HG03066 (cell line): ENCODE measurements at regions not wholly inside any gene's neighbourhood (a gene's known extent, or its start where the extent isn't known, plus 50 kb on each side); places are given as distances from the start of the nearest gene placed in this dataset.

Experiments used
- ATAC-seq: cut with Tn5 transposase; IDR thresholded peaks from one replicate; pipeline ENCODE4 v1.9.1; 2021; ENCODE audit warnings: low read depth; ENCODE audit not compliant: unreplicated experiment

GRCh38 chr1:68332041-68332440, 99.7 kb upstream of the WLS start:
- ATAC-seq: no peak

- ATAC-seq: no peak
Observed at GRCh38 chr1:68331117-68331865, 99.0 kb upstream of the WLS start.

DNA sequence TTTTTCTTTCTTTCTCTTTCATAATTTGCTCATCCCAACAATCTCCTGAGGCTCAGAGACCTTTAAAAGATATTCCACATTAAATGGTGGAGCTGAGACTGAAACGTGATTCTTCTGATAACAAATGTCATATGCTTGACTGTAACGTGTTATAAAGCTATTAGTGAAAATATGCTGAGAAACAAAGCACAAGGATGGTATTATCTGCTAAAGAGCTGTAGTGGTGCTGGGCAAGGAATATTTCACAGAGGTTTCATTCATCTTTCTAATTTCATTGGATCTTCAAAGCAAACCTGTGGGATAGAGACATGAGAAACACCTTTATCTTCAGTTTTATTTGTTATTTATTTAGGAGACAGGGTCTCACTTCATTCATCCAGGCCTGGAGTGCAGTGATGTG, 98.1 kb upstream of the WLS start:
- ATAC-seq: no peak

DNA sequence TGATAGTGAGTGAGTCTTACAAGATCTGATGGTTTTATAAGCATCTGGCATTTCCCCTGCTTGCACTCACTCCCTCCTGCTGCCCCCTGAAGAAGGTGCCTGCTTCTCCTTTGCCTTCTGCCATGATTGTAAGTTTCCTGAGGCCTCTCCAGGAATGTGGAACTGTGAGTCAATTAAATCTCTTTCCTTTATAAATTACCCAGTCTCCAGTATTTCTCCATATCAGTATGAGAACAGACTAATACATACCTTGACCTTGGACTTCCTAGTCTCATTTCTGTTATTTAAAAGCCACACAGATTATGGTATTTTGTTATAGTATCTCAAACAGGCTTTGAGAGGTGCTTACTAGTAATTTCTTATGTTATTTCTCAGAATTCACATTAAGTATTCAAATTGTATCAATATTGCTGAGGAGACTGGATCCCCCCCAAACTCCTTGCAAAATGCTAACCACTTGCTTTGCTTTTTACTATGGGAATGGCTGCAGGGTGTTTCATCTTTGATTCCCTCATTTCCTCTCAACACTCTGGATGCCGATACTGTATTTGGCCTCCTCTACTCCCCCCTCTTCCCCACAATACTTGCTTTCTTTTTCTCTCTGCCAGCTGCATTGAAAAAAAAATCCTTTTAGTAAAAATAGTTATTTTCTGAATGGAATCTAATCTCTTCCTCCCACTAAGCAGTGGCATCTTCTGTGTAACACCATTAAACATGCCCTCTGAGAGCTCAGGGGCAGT, 96.9 kb upstream of the WLS start:
- no peak for ATAC-seq

- ATAC-seq: no peak
Observed at GRCh38 chr1:68328490-68328889, 96.2 kb upstream of the WLS start.

- no peak for ATAC-seq
Observed at GRCh38 chr1:68327414-68327813, 95.1 kb upstream of the WLS start.

DNA sequence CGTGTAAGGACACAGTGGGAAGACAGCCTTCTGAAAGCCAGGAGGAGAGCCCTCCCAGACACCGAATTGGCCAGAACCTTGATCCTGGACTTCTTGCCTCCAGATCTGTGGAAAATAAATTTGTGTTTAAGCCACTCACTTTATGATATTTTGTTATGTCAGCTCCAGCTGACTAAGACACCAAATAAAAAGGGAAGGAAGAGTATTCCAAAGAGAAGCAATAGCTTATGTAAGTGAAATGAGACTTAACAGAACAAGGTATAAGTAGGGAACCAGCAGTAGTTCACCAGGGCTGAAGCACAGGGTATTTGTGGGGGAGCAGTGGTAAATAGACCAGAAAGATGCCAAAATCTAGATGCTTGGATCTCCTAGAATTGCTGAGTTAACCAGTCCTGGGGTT, 94.2 kb upstream of the WLS start:
- ATAC-seq: no peak

- ATAC-seq: no peak
Observed at GRCh38 chr1:68324316-68324715, 92.0 kb upstream of the WLS start.

DNA sequence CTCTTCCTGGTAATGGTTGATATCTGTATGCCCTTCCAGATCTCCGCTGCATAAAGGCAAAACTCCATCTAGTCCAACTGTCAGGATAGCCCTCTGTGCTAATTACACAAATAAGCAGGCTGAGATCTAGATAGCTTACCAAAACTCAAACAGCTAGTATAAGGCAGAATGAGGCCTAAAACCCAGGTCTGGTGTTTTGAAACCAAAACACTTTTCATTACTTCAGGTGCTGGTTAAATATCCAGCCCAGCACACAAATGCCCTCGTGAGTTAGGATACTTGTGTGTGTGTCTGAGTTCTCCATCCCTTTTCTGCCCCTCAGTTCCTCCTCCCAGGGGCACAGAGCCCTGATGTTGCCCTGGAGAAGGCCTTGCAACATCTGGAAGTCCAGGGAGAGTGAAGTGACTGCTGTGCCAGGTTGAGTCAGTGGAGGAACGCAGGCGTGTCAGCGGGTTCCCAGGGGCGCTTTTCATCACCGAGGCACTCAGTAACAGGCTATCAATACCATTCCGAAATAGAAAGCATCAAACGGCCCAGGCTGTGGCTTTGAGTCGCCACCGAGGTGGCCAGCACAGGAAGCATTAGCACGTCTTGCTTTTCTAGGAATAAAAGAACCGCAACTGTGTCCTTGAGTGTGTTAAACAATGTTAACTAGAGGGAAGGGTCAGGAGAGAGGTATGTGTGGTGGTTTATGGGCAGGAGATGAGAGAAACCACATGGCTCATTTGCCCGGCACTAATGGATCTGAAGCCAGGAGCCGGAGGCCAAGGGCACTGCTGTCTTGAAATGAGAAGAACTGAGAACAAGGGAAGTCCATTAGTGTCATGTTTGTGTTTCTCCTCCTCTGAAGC, 90.7 kb upstream of the WLS start:
- ATAC-seq: no peak

GRCh38 chr1:68322096-68322495, 89.8 kb upstream of the WLS start:
- ATAC-seq: no peak

DNA sequence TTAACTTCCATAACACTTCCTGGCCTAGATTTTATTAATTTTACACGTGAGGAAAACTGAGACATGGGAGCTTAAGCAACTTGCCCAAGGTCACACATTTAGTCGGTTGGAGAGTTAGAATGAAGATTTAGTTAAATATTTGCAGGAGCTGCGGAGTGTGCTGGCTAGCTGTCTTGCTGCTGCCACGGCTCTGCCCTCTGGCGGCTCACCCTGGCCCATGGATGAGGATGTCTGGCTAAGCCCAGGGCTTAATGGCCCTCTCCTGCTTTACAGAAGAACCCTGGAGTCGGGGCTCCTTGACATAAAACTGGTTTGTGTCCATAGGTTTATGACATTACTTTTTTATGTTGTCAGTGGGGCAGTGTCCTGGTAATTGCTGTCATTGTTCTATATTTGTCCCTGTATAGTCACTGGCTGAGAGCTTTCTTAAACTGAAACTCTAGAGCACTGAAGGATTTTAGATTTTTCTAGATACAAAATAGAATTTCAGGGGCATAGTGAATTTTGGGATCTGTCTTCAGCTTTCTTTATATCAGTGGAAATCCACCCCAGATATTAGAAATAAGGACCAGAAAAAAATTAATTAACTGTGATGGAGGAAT, 88.9 kb upstream of the WLS start:
- no peak for ATAC-seq

DNA sequence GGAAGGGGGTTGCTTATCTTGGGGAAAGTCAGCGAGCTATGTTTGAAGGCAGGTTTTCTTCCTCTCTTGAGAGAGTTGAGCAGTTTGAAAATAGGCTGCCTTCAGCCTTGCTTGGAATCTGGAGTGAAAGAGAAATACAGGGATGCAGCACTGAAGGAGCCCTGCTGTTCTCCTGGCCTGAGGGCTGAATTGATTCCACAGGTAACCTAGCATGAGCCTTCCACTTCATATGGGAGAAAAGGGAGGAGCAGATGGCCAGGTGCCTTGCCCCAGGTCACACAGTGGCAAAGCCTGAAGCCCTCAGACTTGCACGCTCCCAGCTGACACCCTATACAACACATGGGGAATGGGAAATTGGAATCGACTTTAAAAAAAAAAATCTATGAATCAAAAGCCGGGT, 88.0 kb upstream of the WLS start:
- no peak for ATAC-seq

DNA sequence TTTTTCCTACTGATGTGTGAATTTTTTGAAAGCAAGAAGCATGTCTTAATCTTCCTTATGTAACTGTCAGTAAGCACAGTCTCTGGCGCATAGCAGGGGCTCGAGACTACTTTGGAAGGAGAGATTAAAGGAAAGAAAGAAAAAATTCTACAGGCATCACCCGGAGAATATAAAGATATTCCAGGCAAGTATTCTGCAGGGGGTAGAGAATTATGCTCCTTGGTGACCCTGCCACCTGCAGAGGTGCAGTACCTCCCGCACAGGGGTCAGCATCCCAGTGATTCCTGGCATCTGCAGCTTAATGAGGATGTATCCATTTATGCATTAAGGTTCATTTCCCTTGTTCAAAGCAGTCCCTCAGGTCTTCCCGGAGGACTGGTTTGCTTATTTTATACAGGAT, 87.6 kb upstream of the WLS start:
- ATAC-seq: no peak

- ATAC-seq: no peak
Observed at GRCh38 chr1:68317543-68317942, 85.2 kb upstream of the WLS start.

GRCh38 chr1:68314151-68314780, 81.9 kb upstream of the WLS start:
- ATAC-seq: no peak

- ATAC-seq: no peak
Observed at GRCh38 chr1:68313735-68314134, 81.4 kb upstream of the WLS start.

GRCh38 chr1:68308034-68308433, 75.7 kb upstream of the WLS start:
- ATAC-seq: no peak

- no peak for ATAC-seq
Observed at GRCh38 chr1:68307378-68307787, 75.1 kb upstream of the WLS start.

DNA sequence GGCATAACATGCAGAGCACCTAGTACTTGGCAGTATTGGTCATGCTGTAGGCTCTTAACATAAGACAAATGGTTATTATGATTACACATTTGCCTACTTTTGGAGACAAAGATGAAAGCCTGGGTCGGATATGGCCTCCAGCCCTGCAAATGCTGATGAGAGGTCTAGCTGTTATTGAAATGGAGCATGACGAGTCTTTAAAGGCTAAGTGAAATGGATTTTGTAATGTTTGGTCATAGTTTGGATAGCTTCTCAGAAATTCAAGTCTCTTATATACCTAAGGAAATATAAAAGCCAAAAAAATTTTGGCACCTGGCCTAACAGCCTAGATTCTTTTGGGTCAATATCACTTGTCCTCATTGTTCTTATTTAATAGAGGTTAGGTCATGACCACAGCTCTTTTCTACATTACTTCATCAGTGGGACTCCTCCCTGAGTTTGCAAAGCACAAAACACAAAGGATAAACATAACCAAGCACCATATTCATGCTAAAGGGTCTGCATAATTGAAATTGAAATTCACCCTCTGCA, 69.2 kb upstream of the WLS start:
- no peak for ATAC-seq

- ATAC-seq: no peak
Observed at GRCh38 chr1:68294367-68295066, 62.2 kb upstream of the WLS start.
